Right lobe of liver (tissue), 6 donors: ENCODE measurements at regions not wholly inside any gene's neighbourhood (a gene's known extent, or its start where the extent isn't known, plus 50 kb on each side); places are given as distances from the start of the nearest gene placed in this dataset.

ENCODE experiments used
- ATAC-seq, 4 donors: fragments of 200-7000 bp; cut with Tn5 transposase; one replicate each; pipeline ENCODE4 v1.9.1; 2020; ENCODE audit warnings: mild to moderate bottlenecking in 4 of 4, moderate library complexity in 4 of 4
- DNase-seq, 3 donors: peaks; one replicate each; pipeline ENCODE4 v3.0.0-alpha.2; 2020
- H3K27ac ChIP-seq, 3 donors: fragments of 200-600 bp; one replicate each; pipeline ENCODE4 v1.8.0; 2022
- H3K27me3 ChIP-seq, 2 donors: fragments of 200-600 bp; one replicate each; pipeline ENCODE4 v1.8.0; 2022
- H3K36me3 ChIP-seq, 4 donors: fragments of 200-600 bp; sonication (generic) in 1 of 4; one replicate each; pipeline versions ENCODE4 v1.5.1 to v1.8.0; 2017 to 2022; ENCODE audit warnings: control low read depth in 1 of 4
- H3K4me1 ChIP-seq, 4 donors: fragments of 200-600 bp; sonication (generic) in 1 of 4; one replicate each; pipeline versions ENCODE4 v1.5.1 to v1.8.0; 2017 to 2022; ENCODE audit warnings: control low read depth in 1 of 4
- H3K4me3 ChIP-seq, 3 donors: fragments of 200-600 bp; one replicate each; pipeline ENCODE4 v1.8.0; 2022
- H3K9me3 ChIP-seq, 4 donors: fragments of 200-600 bp; sonication (generic) in 1 of 4; one replicate each; pipeline versions ENCODE4 v1.5.1 to v1.8.0; 2017 to 2022; ENCODE audit warnings: control low read depth in 1 of 4
- CTCF ChIP-seq, 4 donors: fragments of 200-600 bp in 3 of 4; fragments of 450-650 bp in 1 of 4; IDR thresholded peaks; one replicate each; pipeline versions ENCODE4 v1.5.1 to v1.8.0; 2016 to 2022; ENCODE audit warnings: antibody characterized with exemption in 4 of 4, mild to moderate bottlenecking in 2 of 4
- POLR2A ChIP-seq: fragments of 450-650 bp; IDR thresholded peaks from one replicate; pipeline ENCODE4 v1.6.1; 2017; ENCODE audit warnings: antibody characterized with exemption, mild to moderate bottlenecking
- WGBS: methylation state at CpG from one replicate; pipeline ENCODE4 v1.1.6; 2018; ENCODE audit warnings: low coverage, low lambda C conversion rate; ENCODE audit not compliant: insufficient coverage; ENCODE audit errors: missing lambda C conversion rate; 5-methylcytosine and 5-hydroxymethylcytosine counted together
- intact Hi-C, 2 donors: fragments of 100-400 bp; cut with DNase I; formaldehyde crosslinking; loops; one replicate each; pipeline versions ENCODE4 v1.11.2 to v1.14.1; 2022
- small RNA-seq, 2 experiments: library from RNA; depleted of rRNA; stranded (forward); fragments of <200 nt; gene quantifications; one replicate each; pipeline ENCODE3, GENCODE V24; 2016
- donor health status: DM: no; HTN: yes; CAD: no.
- donor health status: DM: no; HTN: no; CAD: no.
- donor health status: DM: no; HTN: no; CAD: no.
- donor health status: DM: no; HTN: yes; CAD: no.
- donor health status: DM: no; HTN: yes; CAD: no.

GRCh38 chr15:77682564-77682963 lies 49.9 kb upstream of the LINGO1 start:
- no peaks in the 10 kb centered on the region for H3K4me1 ChIP-seq
- intact Hi-C loops = no loop called here
- no peak overlapping the region for H3K27ac ChIP-seq
- 48% methylated on average over 9 of the region's 9 CpGs for WGBS
- H3K27me3 ChIP-seq = no peaks in the 10 kb centered on the region
- no peak overlapping the region for H3K4me3 ChIP-seq
- no peaks in the 10 kb centered on the region for H3K36me3 ChIP-seq
- no peak for DNase-seq
- no peaks in the 10 kb centered on the region for H3K9me3 ChIP-seq
- ATAC-seq = no peak
- no peak for TF ChIP-seq POLR2A
- TF ChIP-seq CTCF (IDR thresholded peaks at IDR 0.05) = no peak

Small RNAs in the stretch of these regions (small RNA-seq; reads per million reads assigned to genes)
- gene RN7SL214P = 0 reads per million in 2 experiments
